ENCODE measurements at regions not wholly inside any gene's neighbourhood (a gene's known extent, or its start where the extent isn't known, plus 50 kb on each side); places are given as distances from the start of the nearest gene placed in this dataset.

GRCh38 chr5:21672911-21673310, 1180.2 kb downstream of the CDH12 start:
- no peaks in the 10 kb centered on the region for H3K27me3 ChIP-seq (ENCODE audit: control insufficient read depth, insufficient read depth, low read length)
- no peaks in the 10 kb centered on the region for H3K9me3 ChIP-seq (ENCODE audit: control insufficient read depth, insufficient read depth, low read depth, low read length)
- no peak overlapping the region for H3K9ac ChIP-seq (ENCODE audit: low read length)
- no peaks in the 10 kb centered on the region for H3K4me1 ChIP-seq (ENCODE audit: control insufficient read depth, insufficient read depth, low read length)
- H3K4me3 ChIP-seq (ENCODE audit: low read depth, low read length) = no peak overlapping the region
- no peak overlapping the region for H3K27ac ChIP-seq (ENCODE audit: low read depth, low read length)
- H3K36me3 ChIP-seq (ENCODE audit: control insufficient read depth, insufficient read depth, low read length) = no peaks in the 10 kb centered on the region

GRCh38 chr5:21672360-21672759, 1180.8 kb downstream of the CDH12 start:
- Histone ChIP-seq H3K27ac (ENCODE audit: low read depth, low read length) (no peak overlapping the region), H3K4me1 (ENCODE audit: control insufficient read depth, insufficient read depth, low read length) (no peaks in the 10 kb centered on the region), H3K27me3 (ENCODE audit: control insufficient read depth, insufficient read depth, low read length) (no peaks in the 10 kb centered on the region), H3K9me3 (ENCODE audit: control insufficient read depth, insufficient read depth, low read depth, low read length) (no peaks in the 10 kb centered on the region), H3K9ac (ENCODE audit: low read length) (no peak overlapping the region), H3K4me3 (ENCODE audit: low read depth, low read length) (no peak overlapping the region), H3K36me3 (ENCODE audit: control insufficient read depth, insufficient read depth, low read length) (no peaks in the 10 kb centered on the region)

GRCh38 chr5:21665524-21665923, 1187.6 kb downstream of the CDH12 start:
- H3K27ac ChIP-seq (ENCODE audit: low read depth, low read length) = no peak overlapping the region
- no peak overlapping the region for H3K9ac ChIP-seq (ENCODE audit: low read length)

GRCh38 chr5:21663082-21663481, 1190.1 kb downstream of the CDH12 start:
- Histone ChIP-seq H3K9me3 (ENCODE audit: control insufficient read depth, insufficient read depth, low read depth, low read length) (peaks cover 14% of the 10 kb centered on the region), H3K9ac (ENCODE audit: low read length) (no peak overlapping the region), H3K36me3 (ENCODE audit: control insufficient read depth, insufficient read depth, low read length) (no peaks in the 10 kb centered on the region), H3K4me1 (ENCODE audit: control insufficient read depth, insufficient read depth, low read length) (no peaks in the 10 kb centered on the region), H3K27ac (ENCODE audit: low read depth, low read length) (no peak overlapping the region), H3K4me3 (ENCODE audit: low read depth, low read length) (no peak overlapping the region), H3K27me3 (ENCODE audit: control insufficient read depth, insufficient read depth, low read length) (no peaks in the 10 kb centered on the region)

More at GRCh38 chr5:21665524-21665923, 1187.6 kb downstream of the CDH12 start:
- Histone ChIP-seq H3K36me3 (ENCODE audit: control insufficient read depth, insufficient read depth, low read length) (no peaks in the 10 kb centered on the region), H3K27me3 (ENCODE audit: control insufficient read depth, insufficient read depth, low read length) (no peaks in the 10 kb centered on the region), H3K4me1 (ENCODE audit: control insufficient read depth, insufficient read depth, low read length) (no peaks in the 10 kb centered on the region), H3K9me3 (ENCODE audit: control insufficient read depth, insufficient read depth, low read depth, low read length) (peaks cover 14% of the 10 kb centered on the region), H3K4me3 (ENCODE audit: low read depth, low read length) (no peak overlapping the region)

- Histone ChIP-seq H3K4me1 (ENCODE audit: control insufficient read depth, insufficient read depth, low read length) (no peaks in the 10 kb centered on the region), H3K36me3 (ENCODE audit: control insufficient read depth, insufficient read depth, low read length) (no peaks in the 10 kb centered on the region), H3K9ac (ENCODE audit: low read length) (no peak overlapping the region), H3K27me3 (ENCODE audit: control insufficient read depth, insufficient read depth, low read length) (no peaks in the 10 kb centered on the region), H3K4me3 (ENCODE audit: low read depth, low read length) (no peak overlapping the region), H3K9me3 (ENCODE audit: control insufficient read depth, insufficient read depth, low read depth, low read length) (peaks cover 14% of the 10 kb centered on the region), H3K27ac (ENCODE audit: low read depth, low read length) (no peak overlapping the region)
Observed at GRCh38 chr5:21661184-21661583, 1192.0 kb downstream of the CDH12 start.

GRCh38 chr5:21654556-21654955, 1198.6 kb downstream of the CDH12 start:
- no peaks in the 10 kb centered on the region for H3K4me1 ChIP-seq (ENCODE audit: control insufficient read depth, insufficient read depth, low read length)
- no peaks in the 10 kb centered on the region for H3K9me3 ChIP-seq (ENCODE audit: control insufficient read depth, insufficient read depth, low read depth, low read length)
- H3K4me3 ChIP-seq (ENCODE audit: low read depth, low read length) = no peak overlapping the region
- no peaks in the 10 kb centered on the region for H3K27me3 ChIP-seq (ENCODE audit: control insufficient read depth, insufficient read depth, low read length)
- no peak overlapping the region for H3K9ac ChIP-seq (ENCODE audit: low read length)
- H3K27ac ChIP-seq (ENCODE audit: low read depth, low read length) = no peak overlapping the region
- H3K36me3 ChIP-seq (ENCODE audit: control insufficient read depth, insufficient read depth, low read length) = no peaks in the 10 kb centered on the region

- H3K36me3 ChIP-seq (ENCODE audit: control insufficient read depth, insufficient read depth, low read length) = no peaks in the 10 kb centered on the region
- no peaks in the 10 kb centered on the region for H3K4me1 ChIP-seq (ENCODE audit: control insufficient read depth, insufficient read depth, low read length)
- no peak overlapping the region for H3K9ac ChIP-seq (ENCODE audit: low read length)
- H3K27ac ChIP-seq (ENCODE audit: low read depth, low read length) = no peak overlapping the region
- no peaks in the 10 kb centered on the region for H3K27me3 ChIP-seq (ENCODE audit: control insufficient read depth, insufficient read depth, low read length)
- no peak overlapping the region for H3K4me3 ChIP-seq (ENCODE audit: low read depth, low read length)
- no peaks in the 10 kb centered on the region for H3K9me3 ChIP-seq (ENCODE audit: control insufficient read depth, insufficient read depth, low read depth, low read length)
Observed at GRCh38 chr5:21649969-21650368, 1203.2 kb downstream of the CDH12 start.

GRCh38 chr5:21646469-21646868, 1206.7 kb downstream of the CDH12 start:
- no peaks in the 10 kb centered on the region for H3K9me3 ChIP-seq (ENCODE audit: control insufficient read depth, insufficient read depth, low read depth, low read length)
- H3K9ac ChIP-seq (ENCODE audit: low read length) = no peak overlapping the region
- no peak overlapping the region for H3K4me3 ChIP-seq (ENCODE audit: low read depth, low read length)
- no peaks in the 10 kb centered on the region for H3K27me3 ChIP-seq (ENCODE audit: control insufficient read depth, insufficient read depth, low read length)
- H3K36me3 ChIP-seq (ENCODE audit: control insufficient read depth, insufficient read depth, low read length) = no peaks in the 10 kb centered on the region
- H3K4me1 ChIP-seq (ENCODE audit: control insufficient read depth, insufficient read depth, low read length) = no peaks in the 10 kb centered on the region
- H3K27ac ChIP-seq (ENCODE audit: low read depth, low read length) = no peak overlapping the region

- H3K4me3 ChIP-seq (ENCODE audit: low read depth, low read length) = no peak overlapping the region
- H3K4me1 ChIP-seq (ENCODE audit: control insufficient read depth, insufficient read depth, low read length) = no peaks in the 10 kb centered on the region
- no peaks in the 10 kb centered on the region for H3K9me3 ChIP-seq (ENCODE audit: control insufficient read depth, insufficient read depth, low read depth, low read length)
- no peaks in the 10 kb centered on the region for H3K36me3 ChIP-seq (ENCODE audit: control insufficient read depth, insufficient read depth, low read length)
- no peak overlapping the region for H3K27ac ChIP-seq (ENCODE audit: low read depth, low read length)
- H3K27me3 ChIP-seq (ENCODE audit: control insufficient read depth, insufficient read depth, low read length) = no peaks in the 10 kb centered on the region
- H3K9ac ChIP-seq (ENCODE audit: low read length) = no peak overlapping the region
Observed at GRCh38 chr5:21644032-21644431, 1209.1 kb downstream of the CDH12 start.

- Histone ChIP-seq H3K9me3 (ENCODE audit: control insufficient read depth, insufficient read depth, low read depth, low read length) (no peaks in the 10 kb centered on the region), H3K9ac (ENCODE audit: low read length) (no peak overlapping the region), H3K4me1 (ENCODE audit: control insufficient read depth, insufficient read depth, low read length) (no peaks in the 10 kb centered on the region), H3K36me3 (ENCODE audit: control insufficient read depth, insufficient read depth, low read length) (no peaks in the 10 kb centered on the region), H3K4me3 (ENCODE audit: low read depth, low read length) (no peak overlapping the region), H3K27ac (ENCODE audit: low read depth, low read length) (no peak overlapping the region), H3K27me3 (ENCODE audit: control insufficient read depth, insufficient read depth, low read length) (no peaks in the 10 kb centered on the region)
Observed at GRCh38 chr5:21642312-21642711, 1210.8 kb downstream of the CDH12 start.

- Histone ChIP-seq H3K9me3 (ENCODE audit: control insufficient read depth, insufficient read depth, low read depth, low read length) (no peaks in the 10 kb centered on the region), H3K4me1 (ENCODE audit: control insufficient read depth, insufficient read depth, low read length) (no peaks in the 10 kb centered on the region), H3K4me3 (ENCODE audit: low read depth, low read length) (no peak overlapping the region), H3K36me3 (ENCODE audit: control insufficient read depth, insufficient read depth, low read length) (no peaks in the 10 kb centered on the region), H3K27ac (ENCODE audit: low read depth, low read length) (no peak overlapping the region), H3K27me3 (ENCODE audit: control insufficient read depth, insufficient read depth, low read length) (no peaks in the 10 kb centered on the region), H3K9ac (ENCODE audit: low read length) (no peak overlapping the region)
Observed at GRCh38 chr5:21623831-21624230, 1229.3 kb downstream of the CDH12 start.

- no peaks in the 10 kb centered on the region for H3K36me3 ChIP-seq (ENCODE audit: control insufficient read depth, insufficient read depth, low read length)
- no peaks in the 10 kb centered on the region; the same call in 1 of the 2 replicates for H3K4me1 ChIP-seq (ENCODE audit: control insufficient read depth, insufficient read depth, low read length)
- no peak overlapping the region for H3K27ac ChIP-seq (ENCODE audit: low read depth, low read length)
- no peak overlapping the region for H3K9ac ChIP-seq (ENCODE audit: low read length)
- H3K27me3 ChIP-seq (ENCODE audit: control insufficient read depth, insufficient read depth, low read length) = no peaks in the 10 kb centered on the region
- H3K9me3 ChIP-seq (ENCODE audit: control insufficient read depth, insufficient read depth, low read depth, low read length) = no peaks in the 10 kb centered on the region
- no peak overlapping the region for H3K4me3 ChIP-seq (ENCODE audit: low read depth, low read length)
Observed at GRCh38 chr5:21615195-21615765, 1237.9 kb downstream of the CDH12 start.
